ENCODE measurements at regions not wholly inside any gene's neighbourhood (a gene's known extent, or its start where the extent isn't known, plus 50 kb on each side); places are given as distances from the start of the nearest gene placed in this dataset. TPM values are rescaled to one million over a fixed set of nuclear protein-coding genes. Genes with fewer than 3 reads are reported as not detected.

DNA sequence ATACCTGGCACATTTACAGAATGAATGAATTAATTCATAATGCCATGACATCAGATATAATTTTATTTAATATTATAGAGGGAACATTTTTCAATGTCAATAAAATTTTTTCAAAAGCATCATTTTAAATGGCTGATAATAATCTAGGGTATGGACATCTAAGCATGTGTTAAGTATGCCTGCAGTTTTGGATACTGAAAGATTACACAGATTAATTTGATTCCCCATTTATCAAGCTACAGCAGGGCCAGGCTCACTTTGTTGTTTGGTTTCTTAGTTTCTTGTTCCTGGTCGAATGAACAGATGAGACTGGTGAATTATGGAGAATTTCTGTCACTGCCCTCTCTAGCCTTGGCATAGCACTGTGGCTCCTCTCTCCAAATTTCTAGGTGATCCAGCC, 72.4 kb upstream of the E2F8 start:
- no peak for DNase-seq (ENCODE audit: low read depth in 2 of 3, low spot score in 2 of 3)

- DNase-seq (ENCODE audit: low read depth in 2 of 3, low spot score in 2 of 3): peak in 2 of 3 donors; percentile 25 to 67
Observed at GRCh38 chr11:19311308-19312030, 70.7 kb upstream of the E2F8 start.

DNA sequence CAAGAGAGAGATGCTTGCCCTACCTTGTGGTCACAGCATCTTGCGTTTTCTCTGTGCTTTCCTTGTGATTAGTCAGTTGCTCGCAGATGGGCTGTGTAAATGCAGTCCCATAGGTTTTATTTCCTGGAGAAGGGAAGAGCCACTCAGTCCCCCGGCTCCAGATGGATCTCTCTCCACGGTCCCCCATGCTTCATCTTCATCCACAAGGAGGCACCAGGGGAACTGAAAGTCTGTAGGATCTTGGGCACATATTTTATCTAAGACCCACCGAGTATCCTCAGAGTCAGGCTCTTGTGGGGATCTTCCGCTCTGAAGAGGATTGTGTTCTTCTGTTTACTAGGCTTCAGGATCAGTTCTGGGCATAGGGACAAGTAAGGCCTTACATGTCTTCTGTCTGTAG, 66.8 kb upstream of the E2F8 start:
- DNase-seq (ENCODE audit: low read depth in 2 of 3, low spot score in 2 of 3): no peak

GRCh38 chr11:19306179-19306944, 65.6 kb upstream of the E2F8 start:
- no peak for DNase-seq (ENCODE audit: low read depth in 2 of 3, low spot score in 2 of 3)

GRCh38 chr11:19301361-19301760, 60.6 kb upstream of the E2F8 start:
- no peak for DNase-seq (ENCODE audit: low read depth in 2 of 3, low spot score in 2 of 3)

- no peak for DNase-seq (ENCODE audit: low read depth in 2 of 3, low spot score in 2 of 3)
Observed at GRCh38 chr11:19294444-19294843, 53.7 kb upstream of the E2F8 start.

DNA sequence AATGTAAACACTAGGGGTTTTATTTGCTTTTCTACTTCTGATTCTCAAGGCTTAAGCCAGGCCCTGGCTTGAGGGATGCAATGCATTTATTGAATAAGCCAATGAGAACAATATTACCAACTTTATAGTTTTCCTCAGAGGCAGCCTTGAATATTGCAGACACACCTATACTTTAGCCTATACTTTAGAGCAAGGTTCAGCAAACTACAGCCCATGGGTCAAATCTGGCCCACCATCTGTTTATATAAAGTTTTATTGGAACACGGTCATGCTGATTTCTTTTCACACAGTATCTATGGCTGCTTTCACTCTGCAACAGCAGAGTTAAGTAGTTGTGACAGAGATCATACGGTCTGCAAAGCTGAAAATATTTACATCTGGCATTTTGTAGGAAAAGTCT, 50.3 kb upstream of the E2F8 start:
- no peak for DNase-seq (ENCODE audit: low read depth in 2 of 3, low spot score in 2 of 3)

Small RNAs in the stretch of these regions (small RNA-seq; reads per million reads assigned to genes)
- gene MIR4486 (not detected), gene RF00408 (not detected), gene RNA5SP335 (not detected)
